Endothelial cell of umbilical vein (primary cell): ENCODE measurements at regions not wholly inside any gene's neighbourhood (a gene's known extent, or its start where the extent isn't known, plus 50 kb on each side); places are given as distances from the start of the nearest gene placed in this dataset.

ENCODE experiments used
- BruUV-seq: library from RNA; stranded (reverse); fragments of 400-500 nt; replicated peaks from 2 replicates; lab custom pipeline; 2021; lab: Mats Ljungman, UMichigan
- CTCF ChIA-PET: fragments of 300-600, 350-600 bp; sonication (Branson Sonifier 250); formaldehyde crosslinking; loops from one replicate; lab custom pipeline; 2021; ENCODE audit warnings: antibody characterized with exemption, inconsistent platforms; lab: Charles Lee
- POLR2A ChIA-PET: fragments of 300-600, 350-600 bp; sonication (Branson Sonifier 250); formaldehyde crosslinking; loops from one replicate; lab custom pipeline; 2021; ENCODE audit warnings: antibody characterized with exemption, inconsistent platforms; lab: Charles Lee
- DNase-seq: peaks from one replicate; pipeline ENCODE4 v3.0.0-alpha.2; 2011; ENCODE audit warnings: low read depth, low spot score
- FAIRE-seq: peaks from 2 replicates; lab custom pipeline; 2011; peaks lifted over from hg19 to GRCh38; lab: Jason Lieb, UNC
- H2AFZ ChIP-seq: 2 replicates; pipeline ENCODE4 v1.6.0; 2012; ENCODE audit warnings: low read depth, low read length, control low read depth, inconsistent platforms
- H3K27ac ChIP-seq: 2 replicates; pipeline ENCODE4 v1.5.1; 2011; ENCODE audit warnings: low read depth, mild to moderate bottlenecking, control low read depth, low read length, moderate library complexity; ENCODE audit not compliant: insufficient read depth
- H3K27me3 ChIP-seq, 2 experiments: 2 replicates each; pipeline versions ENCODE4 v1.6.0 to v1.6.1; 2011; ENCODE audit warnings: low read length in 2 of 2, mixed read lengths in 1 of 2; ENCODE audit not compliant: control insufficient read depth in 2 of 2, insufficient read depth in 2 of 2
- H3K36me3 ChIP-seq, 2 experiments: 2 replicates in 1 of 2; 3 replicates in 1 of 2; pipeline ENCODE4 v1.5.1; 2011; ENCODE audit warnings: low read length in 2 of 2, mild to moderate bottlenecking in 1 of 2, moderate library complexity in 1 of 2; ENCODE audit not compliant: control insufficient read depth in 2 of 2, insufficient read depth in 2 of 2; ENCODE audit errors: extremely low read depth in 1 of 2
- H3K4me1 ChIP-seq: 3 replicates; pipeline ENCODE4 v1.5.1; 2011; ENCODE audit warnings: mild to moderate bottlenecking, low read length; ENCODE audit not compliant: control insufficient read depth, insufficient read depth; ENCODE audit errors: extremely low read depth
- H3K4me2 ChIP-seq: 2 replicates; pipeline ENCODE4 v1.6.1; 2011; ENCODE audit warnings: low read length, control low read depth, mixed read lengths; ENCODE audit not compliant: insufficient read depth
- H3K4me3 ChIP-seq, 3 experiments: fragments of 200-600 bp in 1 of 3; sonication (generic), shearing (Covaris generic) in 1 of 3; replicated peaks in 1 of 3; 2 replicates each; pipeline ENCODE4 v1.5.1; 2011 to 2016; ENCODE audit warnings: control low read depth in 3 of 3, low read length in 3 of 3, mild to moderate bottlenecking in 2 of 3, inconsistent platforms in 1 of 3, low read depth in 1 of 3, moderate library complexity in 1 of 3; ENCODE audit not compliant: insufficient read depth in 1 of 3
- H3K79me2 ChIP-seq: 2 replicates; pipeline ENCODE4 v1.6.0; 2012; ENCODE audit warnings: low read length, inconsistent platforms; ENCODE audit not compliant: control insufficient read depth, insufficient read depth
- H3K9ac ChIP-seq: replicated peaks from 2 replicates; pipeline ENCODE3; 2011; ENCODE audit warnings: low read length, control low read depth; ENCODE audit not compliant: insufficient read depth; ENCODE audit errors: extremely low read depth
- H3K9me1 ChIP-seq: replicated peaks from 3 replicates; pipeline ENCODE4 v1.6.0; 2011; ENCODE audit warnings: mild to moderate bottlenecking, low read length; ENCODE audit not compliant: control insufficient read depth, insufficient read depth; ENCODE audit errors: extremely low read depth
- H3K9me3 ChIP-seq: replicated peaks from 2 replicates; pipeline ENCODE4 v1.5.1; 2012; ENCODE audit warnings: low read length, inconsistent platforms; ENCODE audit not compliant: control insufficient read depth, insufficient read depth
- H4K20me1 ChIP-seq: replicated peaks from 2 replicates; pipeline ENCODE3; 2011; ENCODE audit warnings: mild to moderate bottlenecking, low read length; ENCODE audit not compliant: control insufficient read depth, insufficient read depth; ENCODE audit errors: extremely low read depth
- CTCF ChIP-seq, 2 donors: IDR thresholded peaks; 1 replicate in 1 of 2; 2 replicates in 1 of 2; pipeline ENCODE4 v1.5.1; 2011; ENCODE audit warnings: low read length in 2 of 2, mild to moderate bottlenecking in 2 of 2, moderate library complexity in 2 of 2, control low read depth in 1 of 2, inconsistent platforms in 1 of 2, low read depth in 1 of 2; ENCODE audit not compliant: insufficient read depth in 1 of 2; ENCODE audit errors: extremely low read depth in 1 of 2
- EZH2 ChIP-seq: IDR thresholded peaks from 2 replicates; pipeline ENCODE4 v1.6.1; 2012; ENCODE audit warnings: borderline replicate concordance, low read depth, mild to moderate bottlenecking, moderate library complexity, low read length, inconsistent platforms; ENCODE audit not compliant: severe bottlenecking
- FOS ChIP-seq: IDR thresholded peaks from 2 replicates; pipeline ENCODE4 v1.6.1; 2011; ENCODE audit warnings: mild to moderate bottlenecking, low read length, moderate library complexity, borderline replicate concordance; ENCODE audit not compliant: insufficient read depth
- GATA2 ChIP-seq: IDR thresholded peaks from 2 replicates; pipeline ENCODE4 v1.7.0; 2011; ENCODE audit warnings: low read depth, mild to moderate bottlenecking, moderate library complexity, mixed read lengths, low read length; ENCODE audit not compliant: insufficient read length, insufficient read depth
- JUN ChIP-seq: IDR thresholded peaks from 2 replicates; pipeline ENCODE4 v1.6.1; 2011; ENCODE audit warnings: borderline replicate concordance, low read depth; ENCODE audit not compliant: insufficient read length, insufficient read depth
- MYC ChIP-seq: IDR thresholded peaks from one replicate; pipeline ENCODE4 v1.6.1; 2011; ENCODE audit warnings: mild to moderate bottlenecking, low read depth, low read length
- POLR2A ChIP-seq: IDR thresholded peaks from 2 replicates; pipeline ENCODE4 v1.6.1; 2012; ENCODE audit warnings: low read depth, mild to moderate bottlenecking, control low read depth, low read length
- POLR2AphosphoS5 ChIP-seq: IDR thresholded peaks from 2 replicates; pipeline ENCODE4 v1.6.1; 2012; ENCODE audit warnings: low read depth, mild to moderate bottlenecking, control low read depth, low read length, moderate library complexity; ENCODE audit not compliant: insufficient read depth
- dilution Hi-C: fragments of 300-500 bp; cut with MboI; formaldehyde crosslinking; loops from one replicate; pipeline ENCODE4 v1.15.0; 2019; ENCODE audit warnings: low sequenced_read_pairs; ENCODE audit not compliant: extremely low pct_ligation_motif_present
- intact Hi-C: fragments of 100-400 bp; cut with micrococcal nuclease; formaldehyde crosslinking; loops from one replicate; pipeline ENCODE4 v1.10.0; 2022
- TF ChIP-seq, protein P1 (sequence below): IDR thresholded peaks from 2 replicates; pipeline ENCODE4 v1.6.1; 2011; ENCODE audit not compliant: insufficient read depth, insufficient read length

DNA sequence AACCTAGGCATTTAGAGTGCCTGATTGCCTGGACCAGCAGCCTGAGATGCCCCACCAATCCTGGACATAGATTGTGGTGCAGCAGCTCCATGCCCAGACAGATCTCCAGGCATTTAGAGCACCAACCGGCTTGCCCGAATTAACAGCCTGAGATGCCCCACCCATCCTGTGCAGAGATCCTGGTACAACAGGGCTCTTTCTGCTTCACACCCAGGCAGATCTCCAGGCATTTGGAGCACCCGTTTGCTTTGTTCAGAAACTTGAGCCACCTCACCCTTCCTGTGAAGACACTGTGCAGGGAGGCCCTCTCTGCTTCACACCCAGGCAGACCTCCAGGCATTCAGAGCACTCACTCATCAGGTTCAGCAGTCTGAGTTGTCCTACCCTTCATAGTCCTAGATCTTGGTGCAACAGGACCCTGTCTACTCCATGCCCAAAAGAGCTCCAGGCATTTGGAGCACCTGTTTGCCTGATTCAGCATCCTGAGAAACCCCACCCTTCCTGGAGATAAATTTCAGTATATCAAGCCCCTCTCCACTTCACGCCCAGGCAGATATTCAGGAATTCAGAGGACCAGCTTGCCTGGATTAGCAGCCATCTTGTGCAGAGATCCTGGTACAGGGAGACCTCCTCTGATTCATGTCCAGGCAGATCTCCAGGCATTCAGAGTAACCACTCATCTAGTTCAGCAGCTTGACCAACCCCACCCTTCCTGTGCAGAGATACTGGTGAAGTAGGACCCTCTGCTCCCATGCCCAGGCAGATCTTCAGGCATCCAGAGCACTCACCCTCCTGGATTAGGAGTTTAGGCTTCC lies 189.2 kb upstream of the FERMT1 start:
- Histone ChIP-seq H3K27me3 (no peaks in the 10 kb centered on the region), H3K9me1 (no peaks in the 10 kb centered on the region), H3K4me2 (no peak overlapping the region), H3K9me3 (no peaks in the 10 kb centered on the region), H2AFZ (no peak overlapping the region), H3K4me1 (no peaks in the 10 kb centered on the region), H3K79me2 (no peaks in the 10 kb centered on the region), H3K9ac (no peak overlapping the region), H3K36me3 (no peaks in the 10 kb centered on the region), H4K20me1 (no peaks in the 10 kb centered on the region), H3K4me3 (no peak overlapping the region), H3K27ac (no peak overlapping the region)
- BruUV-seq = no TSS peak
- ChIA-PET POLR2A (no interaction called here), CTCF (no interaction called here)
- intact Hi-C loops = no loop called here
- dilution Hi-C loops = no loop called here
- no peak for FAIRE-seq
- DNase-seq = no peak
- TF ChIP-seq CTCF (IDR thresholded peaks at IDR 0.05; ENCODE audit: extremely low read depth in 1 of 2, insufficient read depth in 1 of 2, low read depth in 1 of 2, low read length in 2 of 2) (no peak), POLR2AphosphoS5 (no peak), EZH2 (no peak), FOS (no peak), MYC (no peak), GATA2 (no peak), JUN (no peak), POLR2A (no peak)
- TF ChIP-seq, protein P1, sequence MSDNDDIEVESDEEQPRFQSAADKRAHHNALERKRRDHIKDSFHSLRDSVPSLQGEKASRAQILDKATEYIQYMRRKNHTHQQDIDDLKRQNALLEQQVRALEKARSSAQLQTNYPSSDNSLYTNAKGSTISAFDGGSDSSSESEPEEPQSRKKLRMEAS = no peak
